ENCODE measurements at regions not wholly inside any gene's neighbourhood (a gene's known extent, or its start where the extent isn't known, plus 50 kb on each side); places are given as distances from the start of the nearest gene placed in this dataset.

DNA sequence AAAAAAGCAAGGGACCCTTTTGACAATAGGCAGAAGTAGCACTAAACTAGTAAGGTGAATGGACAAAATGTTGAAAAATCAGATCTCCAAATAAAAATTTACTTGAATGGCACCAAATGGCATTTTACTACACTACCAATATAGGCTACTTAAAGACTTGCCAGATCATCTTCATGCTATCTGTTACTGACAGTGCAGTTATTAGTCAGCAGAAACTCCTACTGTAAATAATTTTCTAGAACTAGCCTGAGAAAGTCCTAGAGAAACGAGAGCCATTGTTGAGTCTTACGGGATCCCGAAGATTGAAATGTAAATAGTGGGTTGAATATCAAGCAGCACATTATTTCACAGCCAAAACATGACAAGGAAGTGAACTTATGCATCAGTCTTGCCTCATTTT is 350.3 kb downstream of the SEC23A start:
- no peak for TF ChIP-seq EZH2 (IDR thresholded peaks at IDR 0.05; ENCODE audit: low read depth)
- TF ChIP-seq, protein P1, sequence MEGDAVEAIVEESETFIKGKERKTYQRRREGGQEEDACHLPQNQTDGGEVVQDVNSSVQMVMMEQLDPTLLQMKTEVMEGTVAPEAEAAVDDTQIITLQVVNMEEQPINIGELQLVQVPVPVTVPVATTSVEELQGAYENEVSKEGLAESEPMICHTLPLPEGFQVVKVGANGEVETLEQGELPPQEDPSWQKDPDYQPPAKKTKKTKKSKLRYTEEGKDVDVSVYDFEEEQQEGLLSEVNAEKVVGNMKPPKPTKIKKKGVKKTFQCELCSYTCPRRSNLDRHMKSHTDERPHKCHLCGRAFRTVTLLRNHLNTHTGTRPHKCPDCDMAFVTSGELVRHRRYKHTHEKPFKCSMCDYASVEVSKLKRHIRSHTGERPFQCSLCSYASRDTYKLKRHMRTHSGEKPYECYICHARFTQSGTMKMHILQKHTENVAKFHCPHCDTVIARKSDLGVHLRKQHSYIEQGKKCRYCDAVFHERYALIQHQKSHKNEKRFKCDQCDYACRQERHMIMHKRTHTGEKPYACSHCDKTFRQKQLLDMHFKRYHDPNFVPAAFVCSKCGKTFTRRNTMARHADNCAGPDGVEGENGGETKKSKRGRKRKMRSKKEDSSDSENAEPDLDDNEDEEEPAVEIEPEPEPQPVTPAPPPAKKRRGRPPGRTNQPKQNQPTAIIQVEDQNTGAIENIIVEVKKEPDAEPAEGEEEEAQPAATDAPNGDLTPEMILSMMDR (conservative IDR thresholded peaks at IDR 0.05), result no peak
- no TSS peak for BruUV-seq (replicated peaks)
- Histone ChIP-seq H3K79me2 (ENCODE audit: low read depth) (no peaks in the 10 kb centered on the region), H3F3A (ENCODE audit: insufficient read depth, low read depth) (no peaks in the 10 kb centered on the region), H3K4me2 (no peak overlapping the region), H3K4me3 (no peak overlapping the region), H3K4me1 (replicated peaks; ENCODE audit: insufficient read depth) (no peaks in the 10 kb centered on the region), H4K20me1 (ENCODE audit: insufficient read depth) (no peaks in the 10 kb centered on the region), H3K9me3 (ENCODE audit: insufficient read depth, low read depth) (no peaks in the 10 kb centered on the region), H2AFZ (no peak overlapping the region), H3K27me3 (ENCODE audit: insufficient read depth, low read depth) (no peaks in the 10 kb centered on the region), H3K36me3 (ENCODE audit: low read depth) (no peaks in the 10 kb centered on the region), H3K9me2 (ENCODE audit: insufficient read depth) (no peaks in the 10 kb centered on the region), H3K27ac (no peak overlapping the region)
- DNase-seq, result no peak
- intact Hi-C loops (cut with micrococcal nuclease; ENCODE audit: unreplicated experiment), result no loop called here
- ChIA-PET CTCF (no interaction called here), POLR2A (ENCODE audit: unreplicated experiment) (no interaction called here)

DNA sequence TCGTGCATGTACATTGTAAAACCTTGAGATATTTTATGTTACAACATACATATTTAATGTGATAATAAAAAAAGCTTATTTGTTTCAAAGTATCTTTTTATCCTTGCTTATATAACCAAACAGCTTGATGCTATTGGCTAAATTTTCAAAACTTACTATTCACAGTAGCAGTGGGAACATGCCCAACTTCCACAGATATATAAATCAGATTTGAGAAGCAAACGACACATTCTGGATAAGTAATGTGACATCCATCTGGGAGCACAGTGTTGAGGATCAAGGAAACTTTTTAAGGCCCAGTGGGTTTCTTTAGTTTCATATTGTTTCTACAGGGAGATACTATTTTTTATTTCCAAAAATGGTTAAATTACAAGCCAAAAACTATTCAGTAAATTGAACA is 350.7 kb downstream of the SEC23A start:
- Histone ChIP-seq H3K9me2 (ENCODE audit: insufficient read depth) (no peaks in the 10 kb centered on the region), H2AFZ (no peak overlapping the region), H3K4me3 (no peak overlapping the region), H3K36me3 (ENCODE audit: low read depth) (no peaks in the 10 kb centered on the region), H3F3A (ENCODE audit: insufficient read depth, low read depth) (no peaks in the 10 kb centered on the region), H3K27me3 (ENCODE audit: insufficient read depth, low read depth) (no peaks in the 10 kb centered on the region), H3K9me3 (ENCODE audit: insufficient read depth, low read depth) (no peaks in the 10 kb centered on the region), H3K4me2 (no peak overlapping the region), H3K27ac (no peak overlapping the region), H3K4me1 (replicated peaks; ENCODE audit: insufficient read depth) (no peaks in the 10 kb centered on the region), H3K79me2 (ENCODE audit: low read depth) (no peaks in the 10 kb centered on the region), H4K20me1 (ENCODE audit: insufficient read depth) (no peaks in the 10 kb centered on the region)
- no peak for TF ChIP-seq EZH2 (IDR thresholded peaks at IDR 0.05; ENCODE audit: low read depth)
- TF ChIP-seq, protein P1 (conservative IDR thresholded peaks at IDR 0.05), result no peak
- no TSS peak for BruUV-seq (replicated peaks)
- DNase-seq, result no peak
- intact Hi-C loops (cut with micrococcal nuclease; ENCODE audit: unreplicated experiment), result no loop called here
- CTCF ChIA-PET, result no interaction called here
- POLR2A ChIA-PET (ENCODE audit: unreplicated experiment), result no interaction called here

DNA sequence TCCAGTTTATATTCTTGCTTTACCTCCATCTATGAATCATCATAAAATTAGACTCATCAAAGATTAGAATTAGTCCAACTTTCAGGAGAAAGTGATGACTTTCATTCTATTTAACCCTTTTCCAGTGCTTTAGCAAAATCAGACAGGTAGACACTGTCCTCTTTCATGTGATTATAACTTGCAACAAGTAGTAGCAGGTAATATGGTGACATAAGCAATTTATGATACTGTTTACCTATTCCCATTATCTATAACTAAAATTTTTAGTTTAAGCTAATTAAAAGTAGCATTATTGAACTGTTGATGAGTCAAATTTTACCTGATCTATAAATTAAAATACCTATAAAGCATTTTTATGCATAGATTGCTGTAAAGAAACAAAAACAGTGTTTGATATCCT is 351.6 kb downstream of the SEC23A start:
- no peaks in the 10 kb centered on the region for H3K4me1 ChIP-seq (replicated peaks; ENCODE audit: insufficient read depth)
- BruUV-seq (replicated peaks), result no TSS peak
- intact Hi-C loops (cut with micrococcal nuclease; ENCODE audit: unreplicated experiment), result no loop called here
- TF ChIP-seq EZH2 (IDR thresholded peaks at IDR 0.05; ENCODE audit: low read depth), result no peak
- TF ChIP-seq, protein P1 (conservative IDR thresholded peaks at IDR 0.05), result no peak
- ChIA-PET POLR2A (ENCODE audit: unreplicated experiment) (no interaction called here), CTCF (no interaction called here)
- no peaks in the 10 kb centered on the region for H3K27me3 ChIP-seq (ENCODE audit: insufficient read depth, low read depth)
- no peak for DNase-seq
- no peak overlapping the region for H3K4me2 ChIP-seq
- no peak overlapping the region for H3K27ac ChIP-seq
- no peaks in the 10 kb centered on the region for H3K36me3 ChIP-seq (ENCODE audit: low read depth)
- H3K9me3 ChIP-seq (ENCODE audit: insufficient read depth, low read depth), result no peaks in the 10 kb centered on the region
- H2AFZ ChIP-seq, result no peak overlapping the region
- no peaks in the 10 kb centered on the region for H4K20me1 ChIP-seq (ENCODE audit: insufficient read depth)
- no peaks in the 10 kb centered on the region for H3K9me2 ChIP-seq (ENCODE audit: insufficient read depth)
- H3F3A ChIP-seq (ENCODE audit: insufficient read depth, low read depth), result no peaks in the 10 kb centered on the region
- no peaks in the 10 kb centered on the region for H3K79me2 ChIP-seq (ENCODE audit: low read depth)
- no peak overlapping the region for H3K4me3 ChIP-seq
